ENCODE measurements at regions not wholly inside any gene's neighbourhood (a gene's known extent, or its start where the extent isn't known, plus 50 kb on each side); places are given as distances from the start of the nearest gene placed in this dataset.

DNA sequence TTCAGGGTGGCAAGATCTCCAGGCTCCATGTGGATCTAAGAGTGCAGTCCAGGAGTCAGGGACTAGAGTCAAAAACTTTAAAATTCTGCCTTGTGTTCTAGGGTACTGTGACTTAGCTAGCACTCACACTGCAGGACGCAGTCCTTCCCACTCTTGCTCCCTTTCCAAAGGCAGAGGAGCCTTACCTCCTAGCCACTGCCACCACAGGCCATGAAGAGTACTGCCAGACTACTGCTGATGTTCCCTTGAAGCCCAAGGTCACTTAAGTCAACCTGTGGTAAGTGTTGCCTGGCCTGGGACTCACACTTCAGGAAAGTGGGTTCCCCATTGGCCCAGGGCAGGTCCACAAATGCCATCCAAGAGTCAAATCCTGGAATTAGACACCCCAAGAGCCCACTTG is 632.2 kb downstream of the PCDH19 start:
- intact Hi-C loops (cut with DNase I), result no loop called here
- Histone ChIP-seq H3K27ac (no peak overlapping the region), H3K27me3 (no peaks in the 10 kb centered on the region), H3K9me3 (no peaks in the 10 kb centered on the region), H3K4me3 (no peak overlapping the region), H3K4me1 (no peaks in the 10 kb centered on the region), H3K36me3 (no peaks in the 10 kb centered on the region)
- DNase-seq (ENCODE audit: low spot score in 2 of 2), result no peak
- TF ChIP-seq, protein P1, sequence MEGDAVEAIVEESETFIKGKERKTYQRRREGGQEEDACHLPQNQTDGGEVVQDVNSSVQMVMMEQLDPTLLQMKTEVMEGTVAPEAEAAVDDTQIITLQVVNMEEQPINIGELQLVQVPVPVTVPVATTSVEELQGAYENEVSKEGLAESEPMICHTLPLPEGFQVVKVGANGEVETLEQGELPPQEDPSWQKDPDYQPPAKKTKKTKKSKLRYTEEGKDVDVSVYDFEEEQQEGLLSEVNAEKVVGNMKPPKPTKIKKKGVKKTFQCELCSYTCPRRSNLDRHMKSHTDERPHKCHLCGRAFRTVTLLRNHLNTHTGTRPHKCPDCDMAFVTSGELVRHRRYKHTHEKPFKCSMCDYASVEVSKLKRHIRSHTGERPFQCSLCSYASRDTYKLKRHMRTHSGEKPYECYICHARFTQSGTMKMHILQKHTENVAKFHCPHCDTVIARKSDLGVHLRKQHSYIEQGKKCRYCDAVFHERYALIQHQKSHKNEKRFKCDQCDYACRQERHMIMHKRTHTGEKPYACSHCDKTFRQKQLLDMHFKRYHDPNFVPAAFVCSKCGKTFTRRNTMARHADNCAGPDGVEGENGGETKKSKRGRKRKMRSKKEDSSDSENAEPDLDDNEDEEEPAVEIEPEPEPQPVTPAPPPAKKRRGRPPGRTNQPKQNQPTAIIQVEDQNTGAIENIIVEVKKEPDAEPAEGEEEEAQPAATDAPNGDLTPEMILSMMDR (IDR thresholded peaks at IDR 0.05), result no peak

GRCh38 chrX:99761731-99762130 is 648.3 kb downstream of the PCDH19 start:
- intact Hi-C loops (cut with DNase I), result no loop called here
- H3K27me3 ChIP-seq, result no peaks in the 10 kb centered on the region

GRCh38 chrX:99752776-99753175 is 657.3 kb downstream of the PCDH19 start:
- TF ChIP-seq, protein P1 (IDR thresholded peaks at IDR 0.05), result no peak

More at GRCh38 chrX:99761731-99762130, 648.3 kb downstream of the PCDH19 start:
- no peaks in the 10 kb centered on the region for H3K36me3 ChIP-seq
- H3K27ac ChIP-seq, result no peak overlapping the region
- DNase-seq (ENCODE audit: low spot score in 2 of 2), result no peak
- H3K9me3 ChIP-seq, result peaks cover 0 to 6% of the 10 kb centered on the region in 2 donors
- H3K4me3 ChIP-seq, result no peak overlapping the region
- TF ChIP-seq, protein P1 (IDR thresholded peaks at IDR 0.05), result no peak
- H3K4me1 ChIP-seq, result no peaks in the 10 kb centered on the region

DNA sequence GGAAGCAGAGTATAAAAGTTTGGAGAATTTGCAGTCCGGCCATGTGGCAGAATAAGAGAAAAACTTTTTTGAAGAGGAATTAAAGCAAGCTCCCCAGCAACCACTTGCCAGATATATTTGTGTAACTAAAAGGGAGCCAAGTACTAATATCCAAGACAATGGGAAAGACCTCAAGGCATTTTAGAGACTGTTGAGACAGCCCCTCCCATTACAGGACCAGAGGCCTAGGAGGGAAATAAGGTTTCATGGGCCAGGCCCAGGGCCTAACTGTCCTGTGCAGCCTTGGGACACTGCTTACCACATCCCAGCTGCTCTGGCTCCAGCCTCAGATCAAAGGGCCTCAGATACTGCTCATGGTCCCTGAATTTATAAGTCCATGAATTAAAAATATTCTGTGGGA is 659.4 kb downstream of the PCDH19 start:
- H3K4me3 ChIP-seq, result no peak overlapping the region
- no peaks in the 10 kb centered on the region for H3K27me3 ChIP-seq
- no peaks in the 10 kb centered on the region for H3K4me1 ChIP-seq
- no peaks in the 10 kb centered on the region for H3K36me3 ChIP-seq
- no peak for DNase-seq (ENCODE audit: low spot score in 2 of 2)
- intact Hi-C loops (cut with DNase I), result no loop called here
- TF ChIP-seq, protein P1 (IDR thresholded peaks at IDR 0.05), result no peak
- H3K27ac ChIP-seq, result no peak overlapping the region
- H3K9me3 ChIP-seq, result no peaks in the 10 kb centered on the region

More at GRCh38 chrX:99752776-99753175, 657.3 kb downstream of the PCDH19 start:
- no peaks in the 10 kb centered on the region for H3K4me1 ChIP-seq
- intact Hi-C loops (cut with DNase I), result no loop called here
- no peak for DNase-seq (ENCODE audit: low spot score in 2 of 2)
- H3K27ac ChIP-seq, result no peak overlapping the region
- no peaks in the 10 kb centered on the region for H3K27me3 ChIP-seq
- H3K36me3 ChIP-seq, result no peaks in the 10 kb centered on the region
- H3K9me3 ChIP-seq, result no peaks in the 10 kb centered on the region
- H3K4me3 ChIP-seq, result no peak overlapping the region

- DNase-seq (ENCODE audit: low spot score in 2 of 2), result no peak
- TF ChIP-seq, protein P1 (IDR thresholded peaks at IDR 0.05), result no peak
- no peak overlapping the region for H3K4me3 ChIP-seq
- no peak overlapping the region for H3K27ac ChIP-seq
- no peaks in the 10 kb centered on the region for H3K9me3 ChIP-seq
- H3K36me3 ChIP-seq, result no peaks in the 10 kb centered on the region
- no peaks in the 10 kb centered on the region for H3K4me1 ChIP-seq
- no peaks in the 10 kb centered on the region for H3K27me3 ChIP-seq
- intact Hi-C loops (cut with DNase I), result no loop called here
These were observed 688.0 kb downstream of the PCDH19 start for GRCh38 chrX:99722094-99722493.

DNA sequence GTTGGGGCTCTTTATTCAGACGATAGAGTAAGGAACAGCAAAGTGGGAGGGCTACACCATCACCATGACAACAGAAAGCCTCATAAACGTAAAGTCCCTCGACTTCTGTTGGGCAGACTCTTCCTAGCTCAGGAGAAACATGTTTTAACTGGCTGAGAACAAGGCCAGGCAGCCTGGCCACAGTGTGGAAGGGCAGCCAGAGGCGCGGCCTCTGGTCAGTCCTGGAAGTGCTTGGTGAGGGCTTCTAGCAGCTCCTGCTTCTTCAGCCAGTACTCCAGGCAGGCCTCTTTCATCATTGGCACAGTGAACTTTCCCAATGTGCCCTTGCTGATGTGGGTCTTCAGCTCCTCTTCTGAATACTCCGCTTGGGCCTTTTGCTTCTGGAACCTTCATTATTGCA is 690.9 kb downstream of the PCDH19 start:
- Histone ChIP-seq H3K27ac (no peak overlapping the region), H3K27me3 (no peaks in the 10 kb centered on the region), H3K36me3 (no peaks in the 10 kb centered on the region), H3K4me3 (no peak overlapping the region), H3K9me3 (no peaks in the 10 kb centered on the region), H3K4me1 (no peaks in the 10 kb centered on the region)
- TF ChIP-seq, protein P1 (IDR thresholded peaks at IDR 0.05), result no peak
- intact Hi-C loops (cut with DNase I), result no loop called here
- no peak for DNase-seq (ENCODE audit: low spot score in 2 of 2)

Measured in ascending aorta (tissue), 2 donors.